Ishikawa (cell line): ENCODE measurements at regions not wholly inside any gene's neighbourhood (a gene's known extent, or its start where the extent isn't known, plus 50 kb on each side); places are given as distances from the start of the nearest gene placed in this dataset.
A peak's percentile ranks its signal among the peaks of the same experiment; 100 is the strongest.

ENCODE experiments used
- CEBPB ChIP-seq: IDR thresholded peaks from 2 replicates; pipeline ENCODE4 v1.6.1; 2012
- CREB1 ChIP-seq: IDR thresholded peaks from 2 replicates; pipeline ENCODE4 v1.6.1; 2012; ENCODE audit warnings: low read depth
- EGR1 ChIP-seq: IDR thresholded peaks from 2 replicates; pipeline ENCODE4 v1.6.1; 2012
- EP300 ChIP-seq: IDR thresholded peaks from 2 replicates; pipeline ENCODE4 v1.6.1; 2012; ENCODE audit warnings: borderline replicate concordance
- FOXM1 ChIP-seq: IDR thresholded peaks from 2 replicates; pipeline ENCODE4 v1.6.1; 2012; ENCODE audit warnings: low read depth, borderline replicate concordance
- NFIC ChIP-seq: IDR thresholded peaks from 2 replicates; pipeline ENCODE4 v1.6.1; 2012
- RAD21 ChIP-seq: IDR thresholded peaks from 2 replicates; pipeline ENCODE4 v1.6.1; 2012; ENCODE audit warnings: low read depth
- REST ChIP-seq: IDR thresholded peaks from 2 replicates; pipeline ENCODE4 v1.6.1; 2012; ENCODE audit warnings: low read depth, mild to moderate bottlenecking
- TAF1 ChIP-seq: IDR thresholded peaks from 2 replicates; pipeline ENCODE4 v1.6.1; 2012; ENCODE audit warnings: low read depth, mild to moderate bottlenecking
- TCF12 ChIP-seq: IDR thresholded peaks from 2 replicates; pipeline ENCODE4 v1.6.1; 2012; ENCODE audit warnings: low read depth
- TEAD4 ChIP-seq: IDR thresholded peaks from 2 replicates; pipeline ENCODE4 v1.6.1; 2012
- YY1 ChIP-seq: IDR thresholded peaks from 2 replicates; pipeline ENCODE4 v1.6.1; 2012; ENCODE audit warnings: low read depth
- ZBTB7A ChIP-seq: IDR thresholded peaks from 2 replicates; pipeline ENCODE4 v1.6.1; 2012; ENCODE audit warnings: low read depth
- TF ChIP-seq, protein P1 (sequence below): IDR thresholded peaks from 2 replicates; pipeline ENCODE4 v1.6.1; 2012
- TF ChIP-seq, protein P2 (sequence below): IDR thresholded peaks from 2 replicates; pipeline ENCODE4 v1.6.1; 2012

DNA sequence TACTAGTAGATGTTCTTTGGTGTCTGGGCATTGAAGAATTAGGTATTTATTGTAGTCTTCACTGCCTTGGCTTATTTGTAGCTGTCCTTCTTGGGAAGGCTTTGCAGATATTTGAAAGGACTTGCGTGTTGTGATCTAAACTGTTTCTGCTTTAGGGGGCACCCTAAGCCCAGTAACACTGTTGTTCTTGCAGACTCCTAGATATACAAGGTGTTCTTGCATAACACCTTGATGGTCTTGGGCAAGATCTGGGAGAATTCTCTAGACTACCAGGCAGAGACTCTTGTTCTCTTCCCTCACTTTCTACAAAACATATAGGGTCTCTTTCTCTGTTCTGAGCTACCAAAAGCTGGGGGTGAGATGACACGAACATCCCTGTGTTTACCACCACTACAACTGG, 179.1 kb downstream of the FAM170A start:
- TF ChIP-seq CEBPB (peak; percentile 26; the same call in 1 of the 2 replicates), EP300 (no peak), NFIC (no peak), CREB1 (no peak), REST (no peak), TCF12 (no peak), TEAD4 (no peak), EGR1 (no peak)
- TF ChIP-seq, protein P1, sequence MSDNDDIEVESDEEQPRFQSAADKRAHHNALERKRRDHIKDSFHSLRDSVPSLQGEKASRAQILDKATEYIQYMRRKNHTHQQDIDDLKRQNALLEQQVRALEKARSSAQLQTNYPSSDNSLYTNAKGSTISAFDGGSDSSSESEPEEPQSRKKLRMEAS: no peak

GRCh38 chr5:119810217-119810616, 180.9 kb downstream of the FAM170A start:
- TF ChIP-seq YY1: no peak
- no peak for TF ChIP-seq TEAD4
- no peak for TF ChIP-seq FOXM1
- TF ChIP-seq EP300: no peak
- no peak for TF ChIP-seq RAD21
- TF ChIP-seq CREB1: no peak
- TF ChIP-seq, protein P1: no peak
- no peak for TF ChIP-seq TAF1
- TF ChIP-seq TCF12: no peak
- no peak for TF ChIP-seq REST
- TF ChIP-seq NFIC: no peak
- no peak for TF ChIP-seq CEBPB
- TF ChIP-seq, protein P2, sequence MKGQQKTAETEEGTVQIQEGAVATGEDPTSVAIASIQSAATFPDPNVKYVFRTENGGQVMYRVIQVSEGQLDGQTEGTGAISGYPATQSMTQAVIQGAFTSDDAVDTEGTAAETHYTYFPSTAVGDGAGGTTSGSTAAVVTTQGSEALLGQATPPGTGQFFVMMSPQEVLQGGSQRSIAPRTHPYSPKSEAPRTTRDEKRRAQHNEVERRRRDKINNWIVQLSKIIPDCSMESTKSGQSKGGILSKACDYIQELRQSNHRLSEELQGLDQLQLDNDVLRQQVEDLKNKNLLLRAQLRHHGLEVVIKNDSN: no peak

- no peak for TF ChIP-seq NFIC
Measured at GRCh38 chr5:119811458-119811857, 182.1 kb downstream of the FAM170A start.

- no peak for TF ChIP-seq YY1
- TF ChIP-seq TCF12: no peak
- TF ChIP-seq EP300: no peak
- no peak for TF ChIP-seq CREB1
- no peak for TF ChIP-seq CEBPB
- TF ChIP-seq, protein P1: no peak
- TF ChIP-seq TAF1: no peak
- no peak for TF ChIP-seq NFIC
- TF ChIP-seq, protein P2: no peak
- no peak for TF ChIP-seq TEAD4
- no peak for TF ChIP-seq ZBTB7A
- no peak for TF ChIP-seq EGR1
- no peak for TF ChIP-seq REST
- TF ChIP-seq RAD21: no peak
Measured at GRCh38 chr5:119814655-119815054, 185.3 kb downstream of the FAM170A start.

DNA sequence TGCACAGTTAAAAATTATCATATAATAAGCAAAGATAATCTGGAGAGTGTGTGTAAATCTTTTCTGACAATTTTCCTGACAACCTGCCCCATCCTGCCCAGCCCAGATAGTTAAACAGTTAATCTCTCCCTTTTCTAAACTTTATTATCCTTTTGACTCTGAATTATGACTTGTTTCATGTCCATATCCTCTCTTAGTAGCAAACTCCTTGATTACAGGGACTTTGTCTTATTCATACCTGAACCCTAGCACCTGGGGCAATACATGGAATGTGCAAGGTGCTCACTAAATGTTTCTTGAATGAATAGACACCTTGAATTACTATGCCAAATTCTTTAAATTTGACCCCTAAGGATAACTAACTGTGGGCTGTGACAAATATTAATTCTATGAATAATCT, 186.7 kb downstream of the FAM170A start:
- TF ChIP-seq YY1 (no peak), TEAD4 (no peak), RAD21 (no peak)
- TF ChIP-seq, protein P1: no peak
